Prostate gland (tissue), 2 donors: ENCODE measurements at regions not wholly inside any gene's neighbourhood (a gene's known extent, or its start where the extent isn't known, plus 50 kb on each side); places are given as distances from the start of the nearest gene placed in this dataset.
A peak's percentile ranks its signal among the peaks of the same experiment; 100 is the strongest.

Source experiments
- DNase-seq: peaks from one replicate; pipeline ENCODE4 v3.0.0-alpha.2; 2019; ENCODE audit warnings: low spot score
- H3K27ac ChIP-seq, 2 donors: fragments of 200-600 bp; sonication (generic); 2 replicates each; pipeline ENCODE4 v1.5.1; 2017 to 2019
- H3K27me3 ChIP-seq: fragments of 200-600 bp; sonication (generic); replicated peaks from 2 replicates; pipeline ENCODE4 v1.5.1; 2019; ENCODE audit not compliant: insufficient read depth
- H3K36me3 ChIP-seq, 2 donors: fragments of 200-600 bp; sonication (generic); 1 replicate in 1 of 2; 2 replicates in 1 of 2; pipeline versions ENCODE4 v1.5.1 to v1.8.1; 2017 to 2019
- H3K4me1 ChIP-seq: fragments of 200-600 bp; sonication (generic); replicated peaks from 2 replicates; pipeline ENCODE4 v1.5.1; 2019
- H3K4me3 ChIP-seq, 2 donors: fragments of 200-600 bp; sonication (generic); 2 replicates each; pipeline ENCODE4 v1.5.1; 2017 to 2019
- H3K9me3 ChIP-seq: fragments of 200-600 bp; sonication (generic); 2 replicates; pipeline ENCODE4 v1.5.1; 2017
- CTCF ChIP-seq, 4 experiments: fragments of 200-600 bp in 2 of 4; fragments of 450-650 bp in 2 of 4; sonication (generic) in 2 of 4; IDR thresholded peaks; 1 replicate in 3 of 4; 2 replicates in 1 of 4; pipeline ENCODE4 v1.5.1; 2016 to 2019; ENCODE audit warnings: antibody characterized with exemption in 4 of 4, mild to moderate bottlenecking in 2 of 4, moderate library complexity in 2 of 4
- POLR2A ChIP-seq: fragments of 450-650 bp; IDR thresholded peaks from one replicate; pipeline ENCODE4 v1.6.1; 2016; ENCODE audit warnings: antibody characterized with exemption, mild to moderate bottlenecking
- POLR2AphosphoS5 ChIP-seq: sonication (generic); formaldehyde crosslinking; IDR thresholded peaks from one replicate; pipeline ENCODE4 v1.6.1; 2017; ENCODE audit warnings: antibody characterized with exemption
- WGBS: methylation state at CpG from one replicate; pipeline ENCODE4 v1.1.5; 2018; 5-methylcytosine and 5-hydroxymethylcytosine counted together
- intact Hi-C: fragments of 100-400 bp; cut with DNase I; formaldehyde crosslinking; loops from one replicate; pipeline ENCODE4 v1.14.2; 2022

DNA sequence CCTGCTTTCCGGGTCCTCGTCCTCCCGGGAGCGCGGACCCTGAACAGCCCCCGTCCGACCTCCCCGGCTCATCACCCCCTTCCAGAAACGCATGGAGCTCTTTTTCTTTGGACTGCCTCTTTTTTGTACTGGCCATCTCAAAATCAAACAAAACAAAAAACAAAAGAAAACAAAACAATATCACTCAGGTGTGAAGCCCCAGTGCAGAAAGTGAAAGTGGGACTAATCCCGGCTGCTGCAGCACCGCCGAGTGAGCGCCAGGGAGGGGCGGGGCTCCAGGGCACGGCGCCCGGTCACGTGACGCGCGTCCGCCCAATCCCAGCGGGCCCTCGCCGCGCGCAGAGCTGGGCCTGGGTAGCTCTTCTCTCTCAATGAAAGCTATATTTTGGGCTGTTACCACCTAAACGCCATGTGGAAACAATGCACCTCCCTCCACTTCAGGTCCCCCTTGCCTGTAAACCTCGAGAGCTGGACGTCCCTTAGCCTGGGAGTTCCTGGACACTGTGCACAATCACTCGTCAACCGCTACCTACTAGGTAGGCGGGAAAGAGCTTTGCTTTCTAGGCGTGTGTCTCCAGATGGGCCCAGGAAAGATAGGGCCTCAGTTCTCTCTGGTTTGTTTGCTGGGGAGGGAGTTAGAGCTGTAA, 93.7 kb upstream of the PRDM1 start:
- peak overlapping the region; percentile 48 to 55 for H3K4me3 ChIP-seq
- H3K4me1 ChIP-seq, result no peaks in the 10 kb centered on the region
- H3K36me3 ChIP-seq, result no peaks in the 10 kb centered on the region
- no peaks in the 10 kb centered on the region for H3K27me3 ChIP-seq
- TF ChIP-seq POLR2A (peak; percentile 37), POLR2AphosphoS5 (peak; percentile 74), CTCF (IDR thresholded peaks at IDR 0.05) (no peak)
- 5% methylated on average over 34 of the region's 34 CpGs for WGBS
- no peaks in the 10 kb centered on the region for H3K9me3 ChIP-seq
- intact Hi-C loops, result no loop called here
- DNase-seq, result peak; percentile 81
- peak overlapping the region; percentile 17 to 55 for H3K27ac ChIP-seq

- WGBS, result 4% methylated on average over 23 of the region's 23 CpGs
These were observed 94.4 kb upstream of the PRDM1 start for GRCh38 chr6:105991561-105992314.

GRCh38 chr6:105990151-105990550, 96.0 kb upstream of the PRDM1 start:
- H3K4me3 ChIP-seq, result no peak overlapping the region
- no peak overlapping the region for H3K27ac ChIP-seq
- no peak for DNase-seq
- peaks cover 2% of the 10 kb centered on the region for H3K27me3 ChIP-seq
- no peak for TF ChIP-seq CTCF (IDR thresholded peaks at IDR 0.05)
- TF ChIP-seq POLR2A, result no peak
- no peak for TF ChIP-seq POLR2AphosphoS5
- H3K36me3 ChIP-seq, result no peaks in the 10 kb centered on the region
- H3K4me1 ChIP-seq, result no peaks in the 10 kb centered on the region
- no peaks in the 10 kb centered on the region for H3K9me3 ChIP-seq
- intact Hi-C loops, result no loop called here

More at GRCh38 chr6:105991561-105992314, 94.4 kb upstream of the PRDM1 start:
- intact Hi-C loops, result no loop called here
- Histone ChIP-seq H3K36me3 (no peaks in the 10 kb centered on the region), H3K4me1 (no peaks in the 10 kb centered on the region), H3K4me3 (peak overlapping the region; percentile 48 to 55), H3K27me3 (no peaks in the 10 kb centered on the region), H3K9me3 (no peaks in the 10 kb centered on the region), H3K27ac (peak overlapping the region; percentile 17 to 55)
- peak; percentile 12 for DNase-seq
- TF ChIP-seq CTCF (IDR thresholded peaks at IDR 0.05) (no peak), POLR2AphosphoS5 (no peak), POLR2A (no peak)

- Histone ChIP-seq H3K4me1 (no peaks in the 10 kb centered on the region), H3K9me3 (no peaks in the 10 kb centered on the region), H3K4me3 (no peak overlapping the region), H3K27me3 (peaks cover 2% of the 10 kb centered on the region), H3K36me3 (no peaks in the 10 kb centered on the region), H3K27ac (no peak overlapping the region)
- DNase-seq, result no peak
- no peak for TF ChIP-seq CTCF (IDR thresholded peaks at IDR 0.05)
- no peak for TF ChIP-seq POLR2AphosphoS5
- TF ChIP-seq POLR2A, result no peak
- intact Hi-C loops, result no loop called here
- WGBS, result 84% methylated on average over 5 of the region's 5 CpGs
These were observed 97.1 kb upstream of the PRDM1 start for GRCh38 chr6:105988812-105989577.
